Heart left ventricle (tissue), 16 donors: ENCODE measurements at regions not wholly inside any gene's neighbourhood (a gene's known extent, or its start where the extent isn't known, plus 50 kb on each side); places are given as distances from the start of the nearest gene placed in this dataset.

Experiments
- ATAC-seq, 4 donors: fragments of 200-7000 bp; cut with Tn5 transposase; one replicate each; pipeline ENCODE4 v1.9.1; 2020 to 2022; ENCODE audit warnings: moderate library complexity in 4 of 4, mild to moderate bottlenecking in 3 of 4, moderate number of reproducible peaks in 1 of 4
- DNase-seq, 5 donors: peaks; one replicate each; pipeline ENCODE4 v3.0.0-alpha.2; 2020
- H3K27ac ChIP-seq, 12 donors: fragments of 200-600 bp; sonication (generic) in 4 of 12; one replicate each; pipeline versions ENCODE4 v1.5.0 to v1.8.0; 2016 to 2022; ENCODE audit warnings: mild to moderate bottlenecking in 2 of 12
- H3K27me3 ChIP-seq, 9 donors: fragments of 200-600 bp; sonication (generic) in 2 of 9; one replicate each; pipeline versions ENCODE4 v1.5.1 to v1.8.0; 2016 to 2022; ENCODE audit warnings: mild to moderate bottlenecking in 3 of 9
- H3K36me3 ChIP-seq, 9 donors: fragments of 200-600 bp; sonication (generic) in 2 of 9; one replicate each; pipeline versions ENCODE4 v1.5.0 to v1.8.0; 2018 to 2022; ENCODE audit warnings: mild to moderate bottlenecking in 2 of 9
- H3K4me1 ChIP-seq, 12 donors: fragments of 200-600 bp; sonication (generic) in 4 of 12; one replicate each; pipeline versions ENCODE4 v1.5.0 to v1.8.0; 2016 to 2022; ENCODE audit warnings: mild to moderate bottlenecking in 3 of 12
- H3K4me3 ChIP-seq, 12 donors: fragments of 200-600 bp; sonication (generic) in 4 of 12; one replicate each; pipeline versions ENCODE4 v1.5.0 to v1.8.0; 2017 to 2022; ENCODE audit warnings: mild to moderate bottlenecking in 9 of 12, moderate library complexity in 4 of 12
- H3K9me3 ChIP-seq, 12 donors: fragments of 200-600 bp; sonication (generic) in 4 of 12; one replicate each; pipeline versions ENCODE4 v1.5.0 to v1.8.0; 2016 to 2022; ENCODE audit warnings: mild to moderate bottlenecking in 1 of 12
- CTCF ChIP-seq, 12 donors: fragments of 200-600 bp; sonication (generic) in 4 of 12; IDR thresholded peaks; one replicate each; pipeline versions ENCODE4 v1.5.0 to v1.8.0; 2018 to 2022; ENCODE audit warnings: antibody characterized with exemption in 12 of 12, mild to moderate bottlenecking in 5 of 12
- POLR2A ChIP-seq, 2 donors: fragments of 450-650 bp; IDR thresholded peaks; one replicate each; pipeline ENCODE4 v1.6.1; 2017; ENCODE audit warnings: antibody characterized with exemption in 2 of 2, mild to moderate bottlenecking in 2 of 2, moderate library complexity in 2 of 2
- WGBS, 4 donors: extraction: QIAGEN DNeasy Blood & Tissue Kit in 2 of 4; methylation state at CpG; one replicate each; pipeline versions ENCODE4 v1.1.5 to v1.1.7; 2013 to 2018; 5-methylcytosine and 5-hydroxymethylcytosine counted together
- intact Hi-C, 10 donors: fragments of 100-400 bp; cut with DNase I; formaldehyde crosslinking; loops; one replicate each; pipeline versions ENCODE4 v1.11.1 to v1.14.2; 2022
- donor health status: ischemic (EF 13 %, LVEDD 7.1; RV severe dilation, severe dysfunction).
- donor health status: healthy with polysubstance abuse.
- donor health status: DM: no; HTN: yes; CAD: no.
- donor health status: DM: no; HTN: no; CAD: no.
- donor health status: ischemic (EF 25% LVEDD 6.9; RV normal size, moderate dysfunction).
- donor health status: ischemic (EF 25% LVEDD 5.7; RV mildly dilated, moderate dysfunction).
- donor health status: healthy.
- donor health status: DM: yes; HTN: yes; CAD: no.
- donor health status: ischemic (EF 35%, LVEDD 5.7; RV mildly dilated, moderate dysfunction).
- donor health status: nonischemic (EF 11% LVEDD 7.7; RV severe dilation, severe dysfunction).
- donor health status: DM: yes; HTN: yes; CAD: no.
- donor health status: PGD.
- donor health status: ischemic (EF 29% LVEDD 5.4; RV normal size, mild dysfunction).
- donor health status: nonischemic (EF 23%, LVEDD 6.1; RV moderate dilation, normal function).

DNA sequence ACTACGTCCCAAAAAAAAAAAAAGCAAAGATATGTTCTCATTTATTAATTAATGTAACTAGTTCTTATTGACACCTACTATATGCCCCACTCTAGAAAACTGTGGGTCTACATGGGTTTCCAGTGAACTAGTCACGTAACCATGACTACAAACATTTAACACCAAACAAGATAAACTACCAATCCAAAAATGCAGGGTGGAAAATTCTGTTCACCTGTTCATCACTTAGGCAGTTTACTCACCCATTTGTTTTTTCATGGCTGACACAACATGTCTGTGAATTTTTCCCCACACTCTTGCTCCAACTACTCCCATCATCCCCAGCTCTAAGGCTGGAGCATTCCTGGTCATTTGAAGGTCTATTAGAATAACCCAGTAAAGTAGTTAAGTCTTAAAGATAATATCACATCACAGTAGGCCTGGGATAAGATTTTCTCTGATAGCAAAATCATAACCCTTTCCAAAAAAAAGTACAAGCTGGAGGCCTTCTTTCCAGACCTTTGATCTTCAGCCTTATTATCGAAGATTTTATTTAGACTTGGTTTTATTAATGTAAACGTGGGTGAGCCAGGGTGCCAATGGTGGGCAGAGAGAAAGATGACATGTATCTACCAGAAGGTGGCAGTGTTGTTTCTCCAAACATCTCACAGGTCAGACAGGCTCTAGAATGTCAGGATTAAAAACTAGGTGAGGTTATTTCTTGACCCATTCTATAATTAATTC, 61.6 kb upstream of the DAAM1 start:
- Histone ChIP-seq H3K4me1 (peaks cover 0 to 6% (median 0%) of the 10 kb centered on the region in 12 donors), H3K27ac (no peak overlapping the region), H3K4me3 (no peak overlapping the region), H3K27me3 (no peaks in the 10 kb centered on the region), H3K36me3 (no peaks in the 10 kb centered on the region), H3K9me3 (no peaks in the 10 kb centered on the region)
- peak in 1 of 5 donors; percentile 18 for DNase-seq
- WGBS, 4 donors = 44 to 45% (median 44%) methylated on average over 4 of the region's 4 CpGs
- intact Hi-C loops = loop anchor here (1.0 to 10.0 kb wide), 8 partner anchors 158 to 625 kb away; partner anchors contain the start of gene CCDC175 (in 2 of the 10)
- TF ChIP-seq POLR2A (IDR thresholded peaks at IDR 0.05) = no peak
- peak; percentile 65 to 88 (median 82) for TF ChIP-seq CTCF (IDR thresholded peaks at IDR 0.05)
- ATAC-seq = peak; percentile 70 to 92 (median 83)

- Histone ChIP-seq H3K4me1 (peaks cover 0 to 6% (median 0%) of the 10 kb centered on the region in 12 donors), H3K27me3 (no peaks in the 10 kb centered on the region), H3K27ac (no peak overlapping the region), H3K4me3 (no peak overlapping the region), H3K9me3 (no peaks in the 10 kb centered on the region), H3K36me3 (no peaks in the 10 kb centered on the region)
- ATAC-seq = no peak
- no peak for TF ChIP-seq POLR2A (IDR thresholded peaks at IDR 0.05)
- peak in 1 of 12 donors; percentile 8 for TF ChIP-seq CTCF (IDR thresholded peaks at IDR 0.05)
- intact Hi-C loops = loop anchor here in 9 of 10 donors (1.0 to 10.0 kb wide), 8 partner anchors 157 to 625 kb away; partner anchors contain the start of gene CCDC175 (in 2 of the 9)
- 61 to 72% (median 69%) methylated on average over 1 of the region's 1 CpG for WGBS, 4 donors
- DNase-seq = no peak
Observed at GRCh38 chr14:59127437-59127732, 61.1 kb upstream of the DAAM1 start.

DNA sequence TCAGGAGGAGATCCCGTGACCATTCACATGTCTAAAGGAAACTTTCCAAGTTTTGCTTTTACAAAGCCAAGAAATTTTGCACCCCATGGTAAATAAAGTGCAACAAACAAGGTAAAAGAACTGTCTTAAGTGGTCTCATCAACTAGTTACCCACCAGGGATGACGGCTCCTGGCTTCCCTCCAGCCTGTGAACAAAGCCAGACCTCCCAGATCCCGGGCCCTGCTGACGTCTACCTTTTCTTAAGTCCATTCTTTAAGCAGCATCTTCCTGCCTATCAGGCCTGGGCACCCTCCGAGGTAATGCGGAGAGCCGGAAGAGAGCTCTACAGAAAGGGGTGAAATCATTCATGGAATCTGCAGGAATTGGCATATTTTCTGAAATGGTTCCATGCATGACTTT, 58.0 kb upstream of the DAAM1 start:
- intact Hi-C loops = loop anchor here in 4 of 10 donors (5.0 to 10.0 kb wide), 4 partner anchors 57 to 297 kb away; partner anchors contain the start of gene DAAM1 (in 2 of the 4)
- H3K36me3 ChIP-seq = no peaks in the 10 kb centered on the region
- H3K4me1 ChIP-seq = peaks cover 0 to 11% (median 0%) of the 10 kb centered on the region in 12 donors
- no peak overlapping the region for H3K27ac ChIP-seq
- H3K27me3 ChIP-seq = no peaks in the 10 kb centered on the region
- peak overlapping the region in 5 of 12 donors; percentile 6 to 37 (median 20) for H3K4me3 ChIP-seq
- no peak for DNase-seq
- H3K9me3 ChIP-seq = no peaks in the 10 kb centered on the region
- peak in 1 of 4 donors; percentile 19 for ATAC-seq
- TF ChIP-seq POLR2A (IDR thresholded peaks at IDR 0.05) (no peak), CTCF (IDR thresholded peaks at IDR 0.05) (no peak)
- whole genome bisulfite sequencing, 4 donors = 34 to 46% (median 45%) methylated on average over 7 of the region's 7 CpGs

DNA sequence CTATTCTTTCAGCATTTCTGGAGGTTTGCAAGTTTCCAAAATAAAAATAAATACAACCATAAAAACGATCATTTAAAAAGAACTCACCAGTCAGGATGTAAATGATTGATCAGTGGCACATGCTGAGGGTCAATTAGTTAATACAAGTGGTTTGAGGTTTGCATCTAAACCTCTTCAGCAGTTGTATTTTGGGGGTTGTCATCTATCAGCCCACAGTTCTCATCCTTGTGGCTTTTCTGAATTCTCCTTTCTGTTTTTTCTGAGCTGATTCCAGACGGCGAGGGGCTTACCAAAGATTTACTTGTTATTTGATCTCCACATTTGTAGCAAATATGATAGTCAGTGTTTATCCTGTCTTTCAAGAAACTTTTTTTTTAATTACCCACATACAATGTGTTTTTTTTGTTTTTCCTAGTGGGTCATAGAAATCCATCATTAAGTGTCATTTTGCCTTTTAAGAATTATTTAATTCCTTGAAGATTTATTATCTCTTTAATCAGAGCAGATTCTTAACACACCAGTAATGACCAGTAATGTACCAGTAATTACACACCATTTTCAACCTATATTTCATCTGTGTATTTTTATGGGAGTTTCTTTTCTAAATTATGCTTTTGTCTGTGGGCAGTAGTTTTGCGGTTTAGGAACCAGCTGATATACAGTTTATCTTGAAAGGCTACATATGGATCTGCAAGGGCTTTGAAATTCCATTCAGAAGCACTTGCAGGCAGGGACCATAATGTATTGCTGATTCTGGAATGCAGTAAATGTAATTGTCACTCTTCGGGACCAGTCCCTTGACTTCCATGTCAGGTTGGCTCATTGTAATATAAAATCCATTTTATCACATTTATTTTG, 56.3 kb upstream of the DAAM1 start:
- no peaks in the 10 kb centered on the region for H3K27me3 ChIP-seq
- peaks cover 0 to 11% (median 0%) of the 10 kb centered on the region in 12 donors for H3K4me1 ChIP-seq
- H3K4me3 ChIP-seq = no peak overlapping the region
- no peaks in the 10 kb centered on the region for H3K9me3 ChIP-seq
- WGBS, 4 donors = 90 to 93% (median 91%) methylated on average over 5 of the region's 5 CpGs
- ATAC-seq (no peak), DNase-seq (no peak)
- no peaks in the 10 kb centered on the region for H3K36me3 ChIP-seq
- TF ChIP-seq CTCF (IDR thresholded peaks at IDR 0.05) (no peak), POLR2A (IDR thresholded peaks at IDR 0.05) (no peak)
- no peak overlapping the region for H3K27ac ChIP-seq
- intact Hi-C loops = loop anchor here in 4 of 10 donors (5.0 to 10.0 kb wide), 4 partner anchors 55 to 295 kb away; partner anchors contain the start of gene DAAM1 (in 2 of the 4)
